ENCODE measurements at regions not wholly inside any gene's neighbourhood (a gene's known extent, or its start where the extent isn't known, plus 50 kb on each side); places are given as distances from the start of the nearest gene placed in this dataset.

DNA sequence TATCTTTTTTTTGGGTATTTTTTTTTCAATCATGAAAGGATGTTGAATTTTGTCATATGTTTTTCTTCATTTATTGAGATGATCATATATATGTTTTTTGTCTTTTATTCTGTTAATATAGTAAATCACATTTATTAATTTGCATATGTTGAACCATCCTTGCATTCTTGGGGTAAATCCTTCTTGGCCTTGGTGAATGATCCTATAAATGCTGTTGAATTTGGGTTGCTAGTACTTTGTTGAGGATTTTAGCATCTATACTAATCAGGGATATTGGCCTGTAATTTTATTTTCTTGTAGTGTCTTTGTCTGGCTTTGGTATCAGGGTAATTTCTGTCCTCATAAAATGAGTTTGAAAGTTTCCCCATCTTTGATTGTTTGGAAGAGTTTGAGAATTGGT, 199.9 kb downstream of the B3GLCT start:
- TF ChIP-seq POLR2A (IDR thresholded peaks at IDR 0.05) (no peak), POLR2AphosphoS5 (IDR thresholded peaks at IDR 0.05) (no peak), EP300 (IDR thresholded peaks at IDR 0.05) (no peak)
- TF ChIP-seq, protein P1, sequence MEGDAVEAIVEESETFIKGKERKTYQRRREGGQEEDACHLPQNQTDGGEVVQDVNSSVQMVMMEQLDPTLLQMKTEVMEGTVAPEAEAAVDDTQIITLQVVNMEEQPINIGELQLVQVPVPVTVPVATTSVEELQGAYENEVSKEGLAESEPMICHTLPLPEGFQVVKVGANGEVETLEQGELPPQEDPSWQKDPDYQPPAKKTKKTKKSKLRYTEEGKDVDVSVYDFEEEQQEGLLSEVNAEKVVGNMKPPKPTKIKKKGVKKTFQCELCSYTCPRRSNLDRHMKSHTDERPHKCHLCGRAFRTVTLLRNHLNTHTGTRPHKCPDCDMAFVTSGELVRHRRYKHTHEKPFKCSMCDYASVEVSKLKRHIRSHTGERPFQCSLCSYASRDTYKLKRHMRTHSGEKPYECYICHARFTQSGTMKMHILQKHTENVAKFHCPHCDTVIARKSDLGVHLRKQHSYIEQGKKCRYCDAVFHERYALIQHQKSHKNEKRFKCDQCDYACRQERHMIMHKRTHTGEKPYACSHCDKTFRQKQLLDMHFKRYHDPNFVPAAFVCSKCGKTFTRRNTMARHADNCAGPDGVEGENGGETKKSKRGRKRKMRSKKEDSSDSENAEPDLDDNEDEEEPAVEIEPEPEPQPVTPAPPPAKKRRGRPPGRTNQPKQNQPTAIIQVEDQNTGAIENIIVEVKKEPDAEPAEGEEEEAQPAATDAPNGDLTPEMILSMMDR (IDR thresholded peaks at IDR 0.05) = no peak

Measured in upper lobe of left lung (tissue), 4 donors.